Endothelial cell of umbilical vein (primary cell): ENCODE measurements at regions not wholly inside any gene's neighbourhood (a gene's known extent, or its start where the extent isn't known, plus 50 kb on each side); places are given as distances from the start of the nearest gene placed in this dataset.

ENCODE experiments used
- BruUV-seq: library from RNA; stranded (reverse); fragments of 400-500 nt; replicated peaks from 2 replicates; lab custom pipeline; 2021; lab: Mats Ljungman, UMichigan
- CTCF ChIA-PET: fragments of 300-600, 350-600 bp; sonication (Branson Sonifier 250); formaldehyde crosslinking; loops from one replicate; lab custom pipeline; 2021; ENCODE audit warnings: antibody characterized with exemption, inconsistent platforms; lab: Charles Lee
- POLR2A ChIA-PET: fragments of 300-600, 350-600 bp; sonication (Branson Sonifier 250); formaldehyde crosslinking; loops from one replicate; lab custom pipeline; 2021; ENCODE audit warnings: antibody characterized with exemption, inconsistent platforms; lab: Charles Lee
- DNase-seq: peaks from one replicate; pipeline ENCODE4 v3.0.0-alpha.2; 2011; ENCODE audit warnings: low read depth, low spot score
- FAIRE-seq: peaks from 2 replicates; lab custom pipeline; 2011; peaks lifted over from hg19 to GRCh38; lab: Jason Lieb, UNC
- H2AFZ ChIP-seq: 2 replicates; pipeline ENCODE4 v1.6.0; 2012; ENCODE audit warnings: low read depth, low read length, control low read depth, inconsistent platforms
- H3K27ac ChIP-seq: 2 replicates; pipeline ENCODE4 v1.5.1; 2011; ENCODE audit warnings: low read depth, mild to moderate bottlenecking, control low read depth, low read length, moderate library complexity; ENCODE audit not compliant: insufficient read depth
- H3K27me3 ChIP-seq, 2 experiments: 2 replicates each; pipeline versions ENCODE4 v1.6.0 to v1.6.1; 2011; ENCODE audit warnings: low read length in 2 of 2, mixed read lengths in 1 of 2; ENCODE audit not compliant: control insufficient read depth in 2 of 2, insufficient read depth in 2 of 2
- H3K36me3 ChIP-seq, 2 experiments: 2 replicates in 1 of 2; 3 replicates in 1 of 2; pipeline ENCODE4 v1.5.1; 2011; ENCODE audit warnings: low read length in 2 of 2, mild to moderate bottlenecking in 1 of 2, moderate library complexity in 1 of 2; ENCODE audit not compliant: control insufficient read depth in 2 of 2, insufficient read depth in 2 of 2; ENCODE audit errors: extremely low read depth in 1 of 2
- H3K4me1 ChIP-seq: 3 replicates; pipeline ENCODE4 v1.5.1; 2011; ENCODE audit warnings: mild to moderate bottlenecking, low read length; ENCODE audit not compliant: control insufficient read depth, insufficient read depth; ENCODE audit errors: extremely low read depth
- H3K4me2 ChIP-seq: 2 replicates; pipeline ENCODE4 v1.6.1; 2011; ENCODE audit warnings: low read length, control low read depth, mixed read lengths; ENCODE audit not compliant: insufficient read depth
- H3K4me3 ChIP-seq, 3 experiments: fragments of 200-600 bp in 1 of 3; sonication (generic), shearing (Covaris generic) in 1 of 3; replicated peaks in 1 of 3; 2 replicates each; pipeline ENCODE4 v1.5.1; 2011 to 2016; ENCODE audit warnings: control low read depth in 3 of 3, low read length in 3 of 3, mild to moderate bottlenecking in 2 of 3, inconsistent platforms in 1 of 3, low read depth in 1 of 3, moderate library complexity in 1 of 3; ENCODE audit not compliant: insufficient read depth in 1 of 3
- H3K79me2 ChIP-seq: 2 replicates; pipeline ENCODE4 v1.6.0; 2012; ENCODE audit warnings: low read length, inconsistent platforms; ENCODE audit not compliant: control insufficient read depth, insufficient read depth
- H3K9ac ChIP-seq: replicated peaks from 2 replicates; pipeline ENCODE3; 2011; ENCODE audit warnings: low read length, control low read depth; ENCODE audit not compliant: insufficient read depth; ENCODE audit errors: extremely low read depth
- H3K9me1 ChIP-seq: replicated peaks from 3 replicates; pipeline ENCODE4 v1.6.0; 2011; ENCODE audit warnings: mild to moderate bottlenecking, low read length; ENCODE audit not compliant: control insufficient read depth, insufficient read depth; ENCODE audit errors: extremely low read depth
- H3K9me3 ChIP-seq: replicated peaks from 2 replicates; pipeline ENCODE4 v1.5.1; 2012; ENCODE audit warnings: low read length, inconsistent platforms; ENCODE audit not compliant: control insufficient read depth, insufficient read depth
- H4K20me1 ChIP-seq: replicated peaks from 2 replicates; pipeline ENCODE3; 2011; ENCODE audit warnings: mild to moderate bottlenecking, low read length; ENCODE audit not compliant: control insufficient read depth, insufficient read depth; ENCODE audit errors: extremely low read depth
- EZH2 ChIP-seq: IDR thresholded peaks from 2 replicates; pipeline ENCODE4 v1.6.1; 2012; ENCODE audit warnings: borderline replicate concordance, low read depth, mild to moderate bottlenecking, moderate library complexity, low read length, inconsistent platforms; ENCODE audit not compliant: severe bottlenecking
- FOS ChIP-seq: IDR thresholded peaks from 2 replicates; pipeline ENCODE4 v1.6.1; 2011; ENCODE audit warnings: mild to moderate bottlenecking, low read length, moderate library complexity, borderline replicate concordance; ENCODE audit not compliant: insufficient read depth
- GATA2 ChIP-seq: IDR thresholded peaks from 2 replicates; pipeline ENCODE4 v1.7.0; 2011; ENCODE audit warnings: low read depth, mild to moderate bottlenecking, moderate library complexity, mixed read lengths, low read length; ENCODE audit not compliant: insufficient read length, insufficient read depth
- JUN ChIP-seq: IDR thresholded peaks from 2 replicates; pipeline ENCODE4 v1.6.1; 2011; ENCODE audit warnings: borderline replicate concordance, low read depth; ENCODE audit not compliant: insufficient read length, insufficient read depth
- MYC ChIP-seq: IDR thresholded peaks from one replicate; pipeline ENCODE4 v1.6.1; 2011; ENCODE audit warnings: mild to moderate bottlenecking, low read depth, low read length
- POLR2A ChIP-seq: IDR thresholded peaks from 2 replicates; pipeline ENCODE4 v1.6.1; 2012; ENCODE audit warnings: low read depth, mild to moderate bottlenecking, control low read depth, low read length
- POLR2AphosphoS5 ChIP-seq: IDR thresholded peaks from 2 replicates; pipeline ENCODE4 v1.6.1; 2012; ENCODE audit warnings: low read depth, mild to moderate bottlenecking, control low read depth, low read length, moderate library complexity; ENCODE audit not compliant: insufficient read depth
- dilution Hi-C: fragments of 300-500 bp; cut with MboI; formaldehyde crosslinking; loops from one replicate; pipeline ENCODE4 v1.15.0; 2019; ENCODE audit warnings: low sequenced_read_pairs; ENCODE audit not compliant: extremely low pct_ligation_motif_present
- intact Hi-C: fragments of 100-400 bp; cut with micrococcal nuclease; formaldehyde crosslinking; loops from one replicate; pipeline ENCODE4 v1.10.0; 2022
- TF ChIP-seq, protein P1 (sequence below): IDR thresholded peaks from 2 replicates; pipeline ENCODE4 v1.6.1; 2011; ENCODE audit not compliant: insufficient read depth, insufficient read length
- TF ChIP-seq, protein P2 (sequence below), 2 donors: IDR thresholded peaks; 1 replicate in 1 of 2; 2 replicates in 1 of 2; pipeline ENCODE4 v1.5.1; 2011; ENCODE audit warnings: low read length in 2 of 2, mild to moderate bottlenecking in 2 of 2, moderate library complexity in 2 of 2, control low read depth in 1 of 2, inconsistent platforms in 1 of 2, low read depth in 1 of 2; ENCODE audit not compliant: insufficient read depth in 1 of 2; ENCODE audit errors: extremely low read depth in 1 of 2

- Histone ChIP-seq H2AFZ (no peak overlapping the region), H3K27ac (no peak overlapping the region), H4K20me1 (no peaks in the 10 kb centered on the region), H3K4me3 (no peak overlapping the region), H3K4me2 (no peak overlapping the region), H3K4me1 (no peaks in the 10 kb centered on the region), H3K27me3 (no peaks in the 10 kb centered on the region), H3K79me2 (no peaks in the 10 kb centered on the region), H3K9me3 (no peaks in the 10 kb centered on the region), H3K36me3 (no peaks in the 10 kb centered on the region), H3K9ac (no peak overlapping the region), H3K9me1 (no peaks in the 10 kb centered on the region)
- intact Hi-C loops (no loop called here), dilution Hi-C loops (no loop called here)
- ChIA-PET POLR2A (no interaction called here), CTCF (no interaction called here)
- no TSS peak for BruUV-seq
- TF ChIP-seq MYC (no peak), EZH2 (no peak), POLR2A (no peak), FOS (no peak)
- TF ChIP-seq, protein P1, sequence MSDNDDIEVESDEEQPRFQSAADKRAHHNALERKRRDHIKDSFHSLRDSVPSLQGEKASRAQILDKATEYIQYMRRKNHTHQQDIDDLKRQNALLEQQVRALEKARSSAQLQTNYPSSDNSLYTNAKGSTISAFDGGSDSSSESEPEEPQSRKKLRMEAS = no peak
- TF ChIP-seq, protein P2, sequence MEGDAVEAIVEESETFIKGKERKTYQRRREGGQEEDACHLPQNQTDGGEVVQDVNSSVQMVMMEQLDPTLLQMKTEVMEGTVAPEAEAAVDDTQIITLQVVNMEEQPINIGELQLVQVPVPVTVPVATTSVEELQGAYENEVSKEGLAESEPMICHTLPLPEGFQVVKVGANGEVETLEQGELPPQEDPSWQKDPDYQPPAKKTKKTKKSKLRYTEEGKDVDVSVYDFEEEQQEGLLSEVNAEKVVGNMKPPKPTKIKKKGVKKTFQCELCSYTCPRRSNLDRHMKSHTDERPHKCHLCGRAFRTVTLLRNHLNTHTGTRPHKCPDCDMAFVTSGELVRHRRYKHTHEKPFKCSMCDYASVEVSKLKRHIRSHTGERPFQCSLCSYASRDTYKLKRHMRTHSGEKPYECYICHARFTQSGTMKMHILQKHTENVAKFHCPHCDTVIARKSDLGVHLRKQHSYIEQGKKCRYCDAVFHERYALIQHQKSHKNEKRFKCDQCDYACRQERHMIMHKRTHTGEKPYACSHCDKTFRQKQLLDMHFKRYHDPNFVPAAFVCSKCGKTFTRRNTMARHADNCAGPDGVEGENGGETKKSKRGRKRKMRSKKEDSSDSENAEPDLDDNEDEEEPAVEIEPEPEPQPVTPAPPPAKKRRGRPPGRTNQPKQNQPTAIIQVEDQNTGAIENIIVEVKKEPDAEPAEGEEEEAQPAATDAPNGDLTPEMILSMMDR (IDR thresholded peaks at IDR 0.05; ENCODE audit: extremely low read depth in 1 of 2, insufficient read depth in 1 of 2, low read depth in 1 of 2, low read length in 2 of 2) = no peak
- FAIRE-seq (no peak), DNase-seq (no peak)
Observed at GRCh38 chr3:59152943-59153342, 103.1 kb upstream of the CFAP20DC start.

- no peaks in the 10 kb centered on the region for H3K9me1 ChIP-seq
- DNase-seq (no peak), FAIRE-seq (no peak)
- no peaks in the 10 kb centered on the region for H3K27me3 ChIP-seq
- intact Hi-C loops = no loop called here
- no peak overlapping the region for H3K4me2 ChIP-seq
- H3K9ac ChIP-seq = no peak overlapping the region
- no peaks in the 10 kb centered on the region for H3K9me3 ChIP-seq
- no peaks in the 10 kb centered on the region for H4K20me1 ChIP-seq
- no peaks in the 10 kb centered on the region for H3K36me3 ChIP-seq
- H3K79me2 ChIP-seq = no peaks in the 10 kb centered on the region
- H3K27ac ChIP-seq = no peak overlapping the region
- CTCF ChIA-PET = no interaction called here
- no peak for TF ChIP-seq EZH2
- TF ChIP-seq, protein P2 (IDR thresholded peaks at IDR 0.05; ENCODE audit: extremely low read depth in 1 of 2, insufficient read depth in 1 of 2, low read depth in 1 of 2, low read length in 2 of 2) = no peak
- TF ChIP-seq, protein P1 = no peak
- TF ChIP-seq MYC = no peak
- TF ChIP-seq GATA2 = no peak
- TF ChIP-seq FOS = no peak
- no peak for TF ChIP-seq POLR2A
- TF ChIP-seq POLR2AphosphoS5 = no peak
- no peak for TF ChIP-seq JUN
- no peak overlapping the region for H2AFZ ChIP-seq
- H3K4me3 ChIP-seq = no peak overlapping the region
- POLR2A ChIA-PET = no interaction called here
- no TSS peak for BruUV-seq
- dilution Hi-C loops = no loop called here
- H3K4me1 ChIP-seq = no peaks in the 10 kb centered on the region
Observed at GRCh38 chr3:59150039-59150438, 100.2 kb upstream of the CFAP20DC start.
